NAMALWA (cell line): ENCODE measurements at regions not wholly inside any gene's neighbourhood (a gene's known extent, or its start where the extent isn't known, plus 50 kb on each side); places are given as distances from the start of the nearest gene placed in this dataset.
"Not testable (repeated sequence)": the region's sequence is repeated elsewhere in the genome, so short reads cannot be mapped to it uniquely, and the experiment has no call there.

ENCODE experiments used
- DNase-seq: peaks from one replicate; pipeline ENCODE4 v3.0.0-alpha.2; 2015; ENCODE audit warnings: low spot score

GRCh38 chr12:3367750-3368444 is 123.1 kb upstream of the PRMT8 start:
- no peak for DNase-seq

DNA sequence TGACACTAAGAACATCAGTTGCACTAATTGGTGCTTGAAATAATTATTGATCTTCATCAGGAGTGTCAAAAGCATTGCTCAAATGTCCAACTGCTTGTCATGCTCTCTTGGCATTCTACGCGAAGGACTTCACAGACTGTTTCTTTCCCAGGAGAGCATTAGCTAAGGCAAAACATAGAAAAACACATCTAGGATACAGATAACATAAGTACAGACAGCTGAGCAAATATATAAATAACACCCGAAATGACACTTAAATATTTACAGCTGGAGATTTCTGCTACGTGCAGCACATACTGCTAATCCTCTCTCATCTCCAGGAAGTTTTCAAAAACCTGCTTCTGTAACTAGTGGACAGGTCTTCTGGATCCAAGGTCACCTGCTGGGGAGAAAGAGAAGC is 120.0 kb upstream of the PRMT8 start:
- DNase-seq, result no peak

GRCh38 chr12:3375326-3375725 is 115.7 kb upstream of the PRMT8 start:
- no peak for DNase-seq

DNA sequence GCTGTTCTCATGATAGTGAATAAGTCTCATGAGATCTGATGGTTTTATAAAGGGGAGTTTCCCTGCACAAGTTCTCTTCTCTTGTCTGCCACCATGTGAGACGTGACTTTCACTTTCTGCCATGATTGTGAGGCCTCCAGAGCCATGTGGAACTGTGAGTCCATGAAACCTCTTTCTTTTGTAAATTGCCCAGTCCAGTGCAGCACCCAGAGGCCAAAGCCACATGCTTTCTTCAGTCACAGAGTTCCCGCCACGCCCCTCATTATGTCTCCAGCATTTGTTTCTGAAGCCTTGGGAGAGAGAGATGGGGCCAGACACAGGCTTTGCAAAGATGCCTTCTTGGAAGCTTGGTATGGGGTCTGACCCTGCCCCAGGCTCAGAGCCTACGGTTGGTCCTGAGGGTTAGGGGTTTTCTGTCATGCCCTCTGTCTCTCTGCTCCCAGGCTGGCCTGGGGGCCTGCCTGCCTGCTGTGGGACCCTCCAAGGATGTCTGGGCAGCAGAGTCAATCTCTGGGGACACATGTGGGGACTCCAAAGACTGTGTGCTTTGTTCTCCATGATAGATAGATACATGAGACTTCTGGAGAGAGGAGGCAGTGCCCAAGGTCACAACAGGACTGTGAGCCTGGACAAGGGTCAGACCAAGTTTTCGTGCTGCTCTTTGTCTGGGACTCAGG is 114.1 kb upstream of the PRMT8 start:
- DNase-seq, result no peak

GRCh38 chr12:3378655-3379054 is 112.3 kb upstream of the PRMT8 start:
- DNase-seq, result no peak

DNA sequence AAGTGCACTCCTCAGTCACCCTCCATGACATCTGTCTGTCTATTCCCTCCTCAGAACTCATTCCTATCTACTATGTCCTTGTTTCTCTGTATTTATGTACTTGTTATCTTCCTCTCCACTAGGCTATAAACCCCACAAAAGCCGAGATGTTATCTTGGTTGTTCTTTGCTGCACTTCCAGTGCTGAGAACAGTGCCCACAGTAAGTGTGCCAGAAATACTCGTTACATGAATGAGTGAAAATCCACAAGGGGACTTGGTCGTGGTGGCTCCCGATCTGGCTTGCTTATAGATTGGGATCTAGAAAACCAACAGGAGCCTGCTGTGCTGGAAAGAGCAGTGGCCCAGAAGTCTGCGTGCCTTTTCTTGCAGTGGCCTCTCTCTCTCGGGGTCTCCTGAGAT is 111.9 kb upstream of the PRMT8 start:
- DNase-seq, result no peak

DNA sequence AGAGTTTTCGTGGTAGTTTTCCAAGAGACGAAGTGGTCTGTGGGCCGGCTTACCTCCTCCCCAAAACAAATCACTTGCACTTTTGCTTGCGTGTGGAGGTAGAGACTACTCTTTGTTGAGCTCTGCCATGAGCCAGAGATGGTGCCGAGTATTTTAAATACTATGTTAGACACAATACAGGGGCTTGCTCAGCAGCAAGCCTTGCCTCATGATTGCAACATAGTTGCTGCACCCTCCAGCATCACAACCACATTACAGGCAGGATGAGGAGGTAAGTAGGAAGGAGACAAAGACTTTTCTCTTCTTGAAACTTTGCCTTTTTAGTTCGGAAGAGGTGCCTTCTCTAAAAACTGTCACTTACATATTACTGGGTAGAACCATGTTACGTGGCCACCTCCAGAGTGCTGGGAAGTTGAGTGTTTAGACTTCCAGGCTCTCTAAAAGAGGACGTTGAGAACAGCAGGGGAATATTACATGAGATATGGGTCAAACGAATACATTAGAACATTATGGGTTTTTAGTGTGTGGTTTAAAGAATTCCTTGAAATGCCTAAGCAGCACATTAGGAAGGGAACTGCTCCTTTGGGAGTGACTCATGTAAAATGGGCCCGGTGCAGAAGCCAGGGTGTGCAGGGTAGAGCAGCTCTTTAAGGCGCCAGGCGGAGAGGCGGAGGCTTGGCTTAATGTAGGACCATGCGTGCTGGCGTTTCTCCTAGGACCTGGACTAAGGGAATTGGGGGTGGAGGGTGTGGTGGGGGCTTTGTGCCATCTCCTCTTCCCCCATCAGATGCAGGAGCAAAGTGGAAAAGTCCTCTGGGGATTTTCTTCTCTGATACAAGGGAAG is 110.6 kb upstream of the PRMT8 start:
- no peak for DNase-seq

- DNase-seq, result no peak
Measured at GRCh38 chr12:3381059-3382047, 109.7 kb upstream of the PRMT8 start.

DNA sequence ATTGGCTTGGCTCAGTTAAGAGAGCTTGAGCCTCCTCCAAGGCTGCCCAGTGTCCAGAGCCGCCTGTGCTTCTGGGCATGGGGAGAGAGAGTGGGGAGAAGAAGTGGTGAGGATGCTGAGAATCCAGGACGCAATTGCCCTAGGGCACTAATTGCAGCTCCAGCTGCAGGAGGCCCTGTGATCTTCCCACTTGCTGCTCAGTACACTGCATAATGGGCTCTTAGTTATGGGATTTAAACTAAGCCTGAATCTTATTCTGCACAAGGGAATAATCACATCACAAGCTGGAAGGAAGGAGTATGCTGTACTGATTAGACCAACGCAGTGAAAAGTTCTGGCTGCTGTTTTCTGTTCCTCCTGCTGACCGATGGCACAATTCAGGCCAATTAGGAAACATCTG is 101.0 kb upstream of the PRMT8 start:
- DNase-seq, result no peak

DNA sequence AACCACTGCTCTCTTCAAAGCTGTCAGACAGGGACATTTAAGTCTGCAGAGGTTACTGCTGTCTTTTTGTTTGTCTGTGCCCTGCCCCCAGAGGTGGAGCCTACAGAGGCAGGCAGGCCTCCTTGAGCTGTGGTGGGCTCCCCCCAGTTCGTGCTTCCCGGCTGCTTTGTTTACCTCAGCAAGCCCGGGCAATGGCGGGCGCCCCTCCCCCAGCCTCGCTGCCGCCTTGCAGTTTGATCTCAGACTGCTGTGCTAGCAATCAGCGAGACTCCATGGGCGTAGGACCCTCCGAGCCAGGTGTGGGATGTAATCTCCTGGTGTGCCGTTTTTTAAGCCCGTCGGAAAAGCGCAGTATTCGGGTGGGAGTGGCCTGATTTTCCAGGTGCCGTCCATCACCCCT is 93.4 kb upstream of the PRMT8 start:
- DNase-seq, result not testable (repeated sequence)

DNA sequence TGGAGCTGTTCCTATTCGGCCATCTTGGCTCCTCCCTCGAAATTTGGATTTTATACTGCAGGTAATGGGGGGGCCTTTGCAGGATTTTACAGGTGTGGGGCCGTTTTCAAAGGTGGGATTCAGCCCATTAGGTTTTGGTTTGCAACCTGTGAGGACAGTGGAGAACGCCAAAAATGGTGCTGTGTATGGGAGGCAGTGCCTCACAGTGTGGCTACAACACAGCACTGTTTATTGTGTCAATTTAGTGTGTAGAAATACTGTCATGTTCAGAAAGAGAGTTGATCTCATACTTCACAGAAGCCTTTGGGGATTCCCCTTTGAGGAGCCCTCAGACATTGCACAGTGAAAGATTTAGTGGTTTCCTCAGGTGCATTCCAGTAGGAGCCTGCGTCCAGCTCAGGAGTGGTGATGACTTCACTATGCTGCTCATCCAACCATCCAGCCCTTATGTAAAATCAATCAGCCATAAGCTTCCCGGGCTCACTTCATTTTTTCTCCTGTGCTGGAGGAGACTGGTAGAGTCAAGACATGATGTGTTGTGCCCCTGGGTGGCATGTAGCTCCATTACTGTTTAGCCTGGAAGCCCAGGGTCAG is 92.7 kb upstream of the PRMT8 start:
- DNase-seq, result no peak

DNA sequence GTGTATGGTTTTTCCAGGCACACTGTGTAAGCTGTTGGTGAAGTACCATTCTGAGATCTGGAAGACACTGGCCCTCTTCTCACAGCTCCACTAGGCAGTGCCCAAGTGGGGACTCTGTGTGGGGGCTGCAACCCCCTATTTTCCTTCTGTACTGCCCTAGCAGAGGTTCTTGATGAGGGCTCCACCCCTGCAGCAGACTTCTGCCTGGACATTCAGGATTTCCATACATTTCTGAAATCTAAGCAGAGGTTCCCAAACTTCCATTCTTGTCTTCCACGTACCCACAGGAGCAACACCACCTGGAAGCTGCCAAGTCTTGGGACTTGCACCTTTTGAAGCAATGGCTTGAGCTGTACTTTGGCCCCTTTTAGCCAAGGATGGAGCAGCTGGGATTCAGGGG is 85.2 kb upstream of the PRMT8 start:
- no peak for DNase-seq

DNA sequence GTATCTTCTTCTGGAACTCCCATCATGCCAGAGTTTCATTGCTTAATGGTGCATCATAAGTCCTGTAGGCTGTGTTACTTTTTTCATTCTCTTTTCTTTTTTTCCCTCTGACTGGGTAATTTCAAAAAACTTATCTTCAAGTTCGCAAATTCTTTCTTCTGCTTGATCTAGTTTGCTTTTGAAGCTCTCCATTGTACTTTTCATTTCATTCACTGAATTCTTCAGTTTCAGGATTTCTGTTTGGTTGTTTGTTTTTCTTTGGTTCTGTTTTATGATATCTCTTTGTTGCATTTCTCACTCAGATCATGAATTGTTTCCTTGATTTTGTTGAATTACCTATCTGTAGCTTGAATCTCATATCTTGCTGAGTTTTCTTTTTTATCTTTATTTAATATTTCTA is 83.3 kb upstream of the PRMT8 start:
- no peak for DNase-seq

- no peak for DNase-seq
Measured at GRCh38 chr12:3409662-3410061, 81.3 kb upstream of the PRMT8 start.

GRCh38 chr12:3416159-3416558 is 74.8 kb upstream of the PRMT8 start:
- DNase-seq, result no peak

DNA sequence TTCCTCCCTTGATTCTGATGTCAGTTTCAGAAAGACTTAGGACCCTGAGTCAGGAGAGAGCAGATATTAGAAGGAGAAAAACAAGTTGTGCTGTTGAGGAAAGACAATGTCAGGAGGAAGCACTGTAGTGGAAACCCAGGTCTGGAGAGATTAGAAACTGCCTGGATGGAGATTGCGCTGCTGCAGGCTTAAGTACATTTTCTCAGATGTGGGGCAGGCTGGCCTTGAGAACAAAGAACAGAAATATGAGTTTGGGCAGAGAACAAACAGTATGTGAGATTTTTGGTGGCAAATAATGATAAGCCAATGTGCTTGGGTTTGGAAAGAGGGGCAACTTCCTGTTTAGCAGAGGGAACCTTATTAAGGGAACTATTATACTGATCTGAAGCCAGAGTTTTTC is 74.3 kb upstream of the PRMT8 start:
- DNase-seq, result no peak

GRCh38 chr12:3417113-3417512 is 73.9 kb upstream of the PRMT8 start:
- no peak for DNase-seq

DNA sequence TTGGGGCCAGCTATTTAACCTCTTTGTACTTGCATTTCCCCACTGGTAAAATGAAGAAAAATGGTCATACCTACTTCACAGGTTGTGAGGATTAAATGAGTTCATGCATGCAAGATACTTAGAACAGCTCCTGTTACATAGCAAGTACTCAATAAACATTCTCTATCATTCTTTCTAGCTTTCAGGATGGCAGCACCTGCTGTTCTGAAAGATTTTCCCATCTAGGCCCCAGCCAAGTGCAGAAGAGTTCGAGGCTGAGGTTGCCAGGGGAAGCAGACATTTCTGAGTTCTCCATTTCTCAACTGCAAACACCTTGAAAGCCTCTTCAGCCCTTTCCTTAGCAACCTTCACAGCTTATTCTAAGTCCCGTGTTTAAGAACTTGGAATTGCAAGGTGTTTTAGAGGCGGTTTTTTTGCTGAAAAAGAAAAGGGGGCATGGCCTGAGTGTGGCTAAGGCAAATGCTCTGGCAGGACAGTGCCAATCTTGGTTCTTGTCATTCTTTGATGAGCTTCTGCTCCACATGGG is 73.0 kb upstream of the PRMT8 start:
- DNase-seq, result no peak

- no peak for DNase-seq
Measured at GRCh38 chr12:3418609-3419390, 72.2 kb upstream of the PRMT8 start.

DNA sequence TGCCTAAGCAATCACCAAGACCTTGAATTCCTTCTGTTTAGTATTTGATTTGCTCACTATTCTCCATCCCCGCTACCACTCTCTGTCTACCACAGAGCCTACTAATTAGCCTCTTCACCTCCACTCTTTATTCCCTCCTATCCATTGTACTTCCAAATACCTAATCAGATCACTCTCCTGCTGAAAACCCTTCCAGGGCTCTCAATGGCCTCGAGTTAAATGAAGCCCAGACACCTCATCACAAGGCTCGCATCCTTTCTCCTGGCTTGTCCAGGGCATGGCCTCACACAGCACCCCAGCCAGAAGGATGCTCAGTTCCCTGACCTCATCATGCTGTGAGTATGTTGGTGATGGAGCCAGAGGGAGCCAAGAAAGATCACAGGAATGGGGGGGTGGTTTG is 71.4 kb upstream of the PRMT8 start:
- DNase-seq, result no peak
